Neural cell (in vitro differentiated cells): ENCODE measurements at regions not wholly inside any gene's neighbourhood (a gene's known extent, or its start where the extent isn't known, plus 50 kb on each side); places are given as distances from the start of the nearest gene placed in this dataset.

ENCODE experiments used
- CTCF ChIP-seq: fragments of 450-650 bp; IDR thresholded peaks from 2 replicates; pipeline ENCODE4 v1.5.1; 2014; ENCODE audit warnings: antibody characterized with exemption, mild to moderate bottlenecking, moderate library complexity; ENCODE audit not compliant: poor library complexity, severe bottlenecking
- POLR2AphosphoS5 ChIP-seq: IDR thresholded peaks from 2 replicates; pipeline ENCODE4 v1.6.1; 2012
- RAD21 ChIP-seq: fragments of 450-650 bp; conservative IDR thresholded peaks from 2 replicates; pipeline ENCODE4 v1.6.1; 2014; ENCODE audit warnings: antibody characterized with exemption, mild to moderate bottlenecking, moderate library complexity
- TAF1 ChIP-seq: IDR thresholded peaks from 2 replicates; pipeline ENCODE4 v1.6.1; 2012; ENCODE audit warnings: low read depth

DNA sequence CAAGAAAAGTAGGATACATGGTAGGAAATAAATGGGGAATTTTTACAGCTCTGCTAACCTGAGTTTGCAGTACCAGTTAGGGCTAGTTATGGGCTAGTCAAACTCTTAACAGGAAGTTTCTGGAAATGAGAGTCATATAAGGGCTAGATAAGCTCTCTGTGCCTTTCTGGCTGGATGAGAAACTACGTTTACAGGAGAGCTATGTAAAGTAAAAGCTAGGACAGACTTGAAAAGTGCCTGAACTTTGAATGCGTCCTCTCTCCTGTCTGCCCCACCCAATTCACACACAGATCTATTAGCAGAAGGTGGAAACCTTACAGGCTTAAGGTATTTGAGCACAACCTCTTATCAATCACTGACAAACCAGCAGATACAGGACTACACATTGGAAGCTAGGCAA, 167.1 kb downstream of the SNX19 start:
- TF ChIP-seq CTCF, result no peak
- no peak for TF ChIP-seq POLR2AphosphoS5
- TF ChIP-seq RAD21, result no peak
- no peak for TF ChIP-seq TAF1
